Heart left ventricle (tissue), 13 donors: ENCODE measurements at regions not wholly inside any gene's neighbourhood (a gene's known extent, or its start where the extent isn't known, plus 50 kb on each side); places are given as distances from the start of the nearest gene placed in this dataset.

Experiments used
- POLR2A ChIP-seq, 2 donors: fragments of 450-650 bp; IDR thresholded peaks; one replicate each; pipeline ENCODE4 v1.6.1; 2017; ENCODE audit warnings: antibody characterized with exemption in 2 of 2, mild to moderate bottlenecking in 2 of 2, moderate library complexity in 2 of 2
- TF ChIP-seq, protein P1 (sequence below), 12 donors: fragments of 200-600 bp; sonication (generic) in 4 of 12; IDR thresholded peaks; one replicate each; pipeline versions ENCODE4 v1.5.0 to v1.8.0; 2018 to 2022; ENCODE audit warnings: antibody characterized with exemption in 12 of 12, mild to moderate bottlenecking in 5 of 12
- donor health status: ischemic (EF 13 %, LVEDD 7.1; RV severe dilation, severe dysfunction).
- donor health status: DM: no; HTN: yes; CAD: no.
- donor health status: DM: no; HTN: no; CAD: no.
- donor health status: ischemic (EF 25% LVEDD 6.9; RV normal size, moderate dysfunction).
- donor health status: ischemic (EF 25% LVEDD 5.7; RV mildly dilated, moderate dysfunction).
- donor health status: ischemic (EF 35%, LVEDD 5.7; RV mildly dilated, moderate dysfunction).
- donor health status: nonischemic (EF 11% LVEDD 7.7; RV severe dilation, severe dysfunction).
- donor health status: DM: yes; HTN: yes; CAD: no.
- donor health status: PGD.
- donor health status: ischemic (EF 29% LVEDD 5.4; RV normal size, mild dysfunction).
- donor health status: nonischemic (EF 23%, LVEDD 6.1; RV moderate dilation, normal function).

GRCh38 chr5:163106098-163106497, 331.3 kb upstream of the CCNG1 start:
- TF ChIP-seq POLR2A (IDR thresholded peaks at IDR 0.05) = no peak
- TF ChIP-seq, protein P1, sequence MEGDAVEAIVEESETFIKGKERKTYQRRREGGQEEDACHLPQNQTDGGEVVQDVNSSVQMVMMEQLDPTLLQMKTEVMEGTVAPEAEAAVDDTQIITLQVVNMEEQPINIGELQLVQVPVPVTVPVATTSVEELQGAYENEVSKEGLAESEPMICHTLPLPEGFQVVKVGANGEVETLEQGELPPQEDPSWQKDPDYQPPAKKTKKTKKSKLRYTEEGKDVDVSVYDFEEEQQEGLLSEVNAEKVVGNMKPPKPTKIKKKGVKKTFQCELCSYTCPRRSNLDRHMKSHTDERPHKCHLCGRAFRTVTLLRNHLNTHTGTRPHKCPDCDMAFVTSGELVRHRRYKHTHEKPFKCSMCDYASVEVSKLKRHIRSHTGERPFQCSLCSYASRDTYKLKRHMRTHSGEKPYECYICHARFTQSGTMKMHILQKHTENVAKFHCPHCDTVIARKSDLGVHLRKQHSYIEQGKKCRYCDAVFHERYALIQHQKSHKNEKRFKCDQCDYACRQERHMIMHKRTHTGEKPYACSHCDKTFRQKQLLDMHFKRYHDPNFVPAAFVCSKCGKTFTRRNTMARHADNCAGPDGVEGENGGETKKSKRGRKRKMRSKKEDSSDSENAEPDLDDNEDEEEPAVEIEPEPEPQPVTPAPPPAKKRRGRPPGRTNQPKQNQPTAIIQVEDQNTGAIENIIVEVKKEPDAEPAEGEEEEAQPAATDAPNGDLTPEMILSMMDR (IDR thresholded peaks at IDR 0.05) = no peak
